HG02970 (cell line): ENCODE measurements at regions not wholly inside any gene's neighbourhood (a gene's known extent, or its start where the extent isn't known, plus 50 kb on each side); places are given as distances from the start of the nearest gene placed in this dataset.
"Not testable (repeated sequence)": the region's sequence is repeated elsewhere in the genome, so short reads cannot be mapped to it uniquely, and the experiment has no call there.

Experiments
- ATAC-seq: cut with Tn5 transposase; IDR thresholded peaks from one replicate; pipeline ENCODE4 v1.9.1; 2021; ENCODE audit warnings: mild to moderate bottlenecking, moderate library complexity, moderate number of reproducible peaks; ENCODE audit not compliant: unreplicated experiment, low FRiP score

DNA sequence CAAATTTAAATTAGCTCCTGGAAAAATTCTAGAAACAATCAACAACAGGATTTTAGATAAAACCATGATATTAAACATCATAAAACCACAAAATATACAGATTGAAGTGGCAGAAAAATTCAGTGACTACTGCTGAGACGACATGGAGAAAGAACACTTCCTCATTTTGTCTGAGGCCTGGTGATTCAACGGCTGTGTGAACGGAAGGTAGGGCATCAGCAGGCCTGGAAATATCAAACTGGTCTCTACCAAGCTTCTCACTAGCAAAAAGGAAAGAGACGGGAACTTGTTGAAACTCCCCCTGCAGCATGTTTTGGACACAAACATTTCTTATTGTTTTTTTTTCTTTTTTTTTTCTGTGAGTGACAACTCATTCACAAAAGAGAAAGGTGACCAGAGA, 58.0 kb upstream of the AHI1 start:
- ATAC-seq: no peak

DNA sequence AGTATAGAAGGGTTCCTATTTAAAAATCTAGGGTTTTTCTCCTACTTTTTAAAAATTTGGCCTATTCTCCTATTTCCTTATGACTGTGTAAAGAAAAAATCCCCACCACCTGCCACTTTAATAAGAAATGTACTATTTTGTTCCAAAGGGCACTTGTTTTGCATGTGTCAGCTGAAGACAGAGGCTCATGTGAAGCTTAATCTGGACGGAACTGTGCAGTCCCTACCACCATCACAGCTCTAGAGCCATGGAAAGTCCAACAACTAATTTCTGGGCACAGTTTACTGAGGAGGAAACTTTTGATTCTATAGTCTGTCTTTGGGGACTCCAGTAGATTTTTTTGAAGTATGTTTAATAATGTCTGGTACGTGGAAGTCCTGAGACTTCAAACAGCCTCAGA, 60.0 kb upstream of the AHI1 start:
- no peak for ATAC-seq

DNA sequence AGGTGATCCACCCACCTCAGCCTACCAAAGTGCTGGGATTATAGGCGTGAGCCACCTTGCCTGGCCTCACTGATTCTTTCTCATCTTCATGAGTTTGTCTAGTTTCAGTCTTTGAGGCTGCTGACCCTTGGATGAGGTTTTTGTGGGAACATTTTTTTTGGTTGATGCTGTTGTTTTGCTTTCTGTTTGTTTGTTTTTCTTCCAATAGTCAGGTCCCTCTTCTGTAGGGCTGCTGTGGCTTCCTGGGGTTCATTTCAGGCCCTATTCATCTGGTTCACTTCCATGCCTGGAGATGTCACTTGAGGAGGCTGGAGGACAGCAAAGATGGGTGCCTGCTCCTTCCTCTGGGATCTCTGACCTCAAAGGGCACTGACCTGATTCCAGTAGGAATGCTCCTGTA, 68.1 kb upstream of the AHI1 start:
- not testable (repeated sequence) for ATAC-seq

DNA sequence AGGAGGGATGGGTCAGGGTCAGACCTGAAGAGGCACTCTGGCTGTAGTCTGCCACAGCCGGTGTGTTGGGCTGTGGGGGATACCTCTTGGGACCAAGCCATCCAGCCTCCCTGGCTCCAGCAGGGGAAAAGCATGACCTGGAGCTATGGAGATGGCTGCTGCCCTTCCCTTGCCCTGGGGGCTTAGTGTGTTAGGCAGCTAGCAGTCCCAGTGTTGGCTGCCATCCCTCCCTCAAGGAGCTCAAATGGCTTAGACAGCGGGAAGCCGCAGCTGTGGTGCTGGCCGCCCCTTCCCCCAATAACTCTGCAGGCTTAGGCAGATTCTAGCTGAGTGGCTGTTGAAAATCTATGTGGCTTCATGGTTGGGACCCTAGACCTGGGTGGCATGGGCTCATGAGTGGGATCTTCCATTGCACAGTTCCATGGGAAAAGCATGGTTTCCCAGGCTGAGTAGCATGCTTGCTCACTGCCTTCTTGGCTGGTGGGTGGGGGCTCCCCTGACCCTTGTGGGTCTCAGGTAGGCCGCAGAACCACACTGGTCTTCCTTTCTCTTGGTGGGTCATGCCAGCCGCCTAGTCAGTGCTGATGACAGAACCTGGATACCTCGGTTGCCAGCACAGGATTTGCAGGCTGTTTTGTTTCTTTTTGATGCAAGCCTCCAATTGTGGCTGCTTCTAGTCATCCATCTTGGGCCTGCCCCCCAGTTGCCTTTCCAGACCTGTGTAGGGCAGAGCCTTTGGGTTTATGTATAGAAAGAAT, 69.0 kb upstream of the AHI1 start:
- no peak for ATAC-seq

DNA sequence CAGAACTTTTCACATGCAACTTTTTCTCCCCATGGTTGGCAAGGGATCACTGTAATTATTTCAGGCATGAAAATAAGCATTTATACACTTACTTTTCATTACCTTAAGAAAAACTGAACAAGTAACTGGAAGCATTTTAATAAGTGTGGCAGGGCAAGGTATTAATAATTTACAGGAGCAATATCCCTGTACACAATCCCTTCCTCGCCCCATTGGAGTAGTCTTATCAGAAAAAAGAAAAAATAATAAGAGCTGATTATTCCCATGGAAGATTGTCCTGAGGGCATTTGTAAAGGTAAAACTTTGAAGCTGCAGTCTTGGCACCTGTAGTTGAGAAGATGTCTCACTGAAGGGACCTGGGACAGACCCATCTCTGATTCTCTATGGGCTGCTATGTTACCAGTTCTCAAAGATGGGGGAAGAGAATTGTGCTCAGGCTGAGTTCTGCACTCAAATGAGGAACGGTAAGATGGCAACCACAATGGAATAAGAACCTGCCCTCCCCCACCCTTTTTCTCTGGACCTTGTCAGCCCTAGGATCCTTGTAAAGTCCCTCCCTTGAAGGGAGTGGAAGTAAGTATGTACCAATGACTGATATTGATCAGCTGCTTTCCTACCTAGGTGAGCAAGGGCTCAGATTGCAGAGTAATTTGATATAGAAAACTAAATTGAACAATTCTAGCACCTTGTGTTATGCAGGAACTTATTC, 70.0 kb upstream of the AHI1 start:
- no peak for ATAC-seq

DNA sequence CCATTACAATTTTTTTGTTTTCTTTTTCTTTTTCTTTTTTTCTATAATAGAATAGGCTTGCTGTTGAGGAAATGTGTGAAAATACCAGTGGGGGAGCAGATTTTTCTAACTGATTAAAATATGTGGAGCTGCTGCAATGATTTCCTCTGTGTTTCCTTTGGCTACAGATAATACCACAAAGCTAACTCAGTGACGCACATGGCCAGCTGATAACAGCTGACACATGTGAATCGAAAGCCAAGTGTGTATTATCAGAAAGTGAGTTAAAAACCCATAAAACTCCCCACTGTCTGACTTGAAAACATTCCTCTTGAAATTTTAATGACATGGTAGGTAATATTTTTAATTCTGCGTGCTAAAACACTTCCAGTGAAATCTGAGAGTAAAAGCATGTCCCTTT, 70.8 kb upstream of the AHI1 start:
- ATAC-seq: no peak

DNA sequence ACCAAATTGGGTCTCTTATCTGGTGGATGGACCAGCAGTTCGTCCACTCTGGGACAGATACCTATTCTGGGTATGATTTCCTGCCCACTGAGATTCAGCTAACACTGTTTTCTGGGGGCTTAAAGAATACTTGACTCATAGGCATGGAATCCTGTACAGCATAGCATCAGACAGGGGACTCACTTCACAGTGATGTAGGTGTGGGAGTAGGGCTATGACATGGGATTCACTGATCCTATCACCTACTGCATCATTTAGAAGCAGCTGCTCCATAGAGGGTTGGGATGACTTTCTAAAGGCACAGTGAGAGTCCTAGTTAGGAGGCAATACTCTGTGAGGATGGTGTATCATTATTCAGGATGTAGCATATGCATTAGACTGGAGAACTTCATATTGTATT, 74.5 kb upstream of the AHI1 start:
- ATAC-seq: no peak

DNA sequence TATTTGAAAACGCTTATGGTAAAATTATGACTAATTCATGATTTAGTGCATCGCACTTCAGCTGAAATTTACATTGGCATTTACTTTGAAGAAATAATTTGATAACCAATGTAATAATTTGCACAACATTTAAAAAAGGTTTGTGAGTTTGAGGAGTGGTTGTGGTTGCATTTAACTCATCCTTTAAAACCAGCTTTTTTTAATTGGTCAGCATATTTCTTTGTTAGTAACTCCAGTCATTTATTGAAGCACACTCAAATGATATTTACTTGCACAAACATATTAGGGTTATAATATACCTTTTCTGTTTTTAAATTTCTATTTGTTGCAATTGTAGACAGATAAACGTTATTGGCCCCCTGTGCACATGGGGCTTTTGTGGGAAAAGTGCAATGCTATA, 78.1 kb upstream of the AHI1 start:
- no peak for ATAC-seq

DNA sequence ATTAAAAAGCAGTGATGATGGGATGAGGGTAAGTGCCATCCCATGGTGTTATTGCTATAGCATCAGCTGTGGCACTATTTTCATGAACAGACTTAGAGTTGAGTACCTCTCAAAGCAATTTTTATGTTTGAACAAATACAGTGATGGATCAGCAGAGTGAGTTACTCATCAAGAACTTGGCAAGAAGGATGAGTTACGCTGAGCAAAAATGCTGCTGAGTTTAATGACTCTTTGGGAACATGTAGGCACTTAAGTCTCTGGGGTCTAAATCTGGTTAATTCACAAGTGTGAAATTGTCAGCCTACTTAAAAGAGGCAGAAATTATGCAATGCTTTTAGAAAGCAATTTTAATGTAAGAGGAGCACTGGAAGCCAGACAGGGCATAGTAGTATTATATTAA, 78.5 kb upstream of the AHI1 start:
- ATAC-seq: no peak

DNA sequence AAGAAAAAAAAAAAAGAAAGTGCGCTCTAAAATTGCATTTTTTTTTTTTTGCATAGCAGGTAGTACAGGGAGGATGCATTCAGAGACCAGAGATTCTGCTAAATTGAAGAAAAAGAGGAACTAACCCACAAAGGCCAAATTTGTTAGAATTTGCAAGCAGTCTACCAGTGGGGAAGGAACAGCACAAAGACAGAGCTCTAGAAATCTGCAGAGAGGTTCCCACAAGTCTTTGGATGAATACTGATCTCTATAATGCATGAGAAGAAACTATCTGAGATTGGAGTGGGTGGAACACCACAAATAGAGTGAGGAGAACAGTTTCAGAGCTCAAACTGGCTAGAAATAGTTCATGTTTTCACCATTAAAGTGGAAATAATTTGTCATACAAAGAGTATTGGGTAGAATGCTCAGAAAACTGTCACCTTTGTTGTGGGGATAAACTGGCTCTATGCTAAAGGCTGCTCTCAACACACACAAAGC, 79.6 kb upstream of the AHI1 start:
- ATAC-seq: no peak

DNA sequence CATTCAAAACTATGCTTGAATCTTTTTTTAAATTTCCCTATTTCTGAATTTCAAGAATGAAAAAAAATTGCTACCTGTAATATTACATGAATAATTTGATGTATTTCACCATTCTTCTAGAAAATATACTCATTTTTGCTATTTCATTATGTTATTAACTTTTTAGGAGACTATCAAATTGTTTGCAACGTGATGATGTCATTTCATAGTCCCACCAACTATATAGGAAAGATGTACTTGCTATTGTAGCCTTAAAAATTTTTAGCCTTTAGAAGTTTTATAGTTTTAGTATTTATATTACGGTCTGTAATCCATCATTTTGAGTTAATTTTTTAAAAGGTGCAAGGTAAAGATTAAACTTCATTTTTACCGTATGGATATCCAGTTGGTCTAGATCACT, 81.4 kb upstream of the AHI1 start:
- ATAC-seq: no peak

DNA sequence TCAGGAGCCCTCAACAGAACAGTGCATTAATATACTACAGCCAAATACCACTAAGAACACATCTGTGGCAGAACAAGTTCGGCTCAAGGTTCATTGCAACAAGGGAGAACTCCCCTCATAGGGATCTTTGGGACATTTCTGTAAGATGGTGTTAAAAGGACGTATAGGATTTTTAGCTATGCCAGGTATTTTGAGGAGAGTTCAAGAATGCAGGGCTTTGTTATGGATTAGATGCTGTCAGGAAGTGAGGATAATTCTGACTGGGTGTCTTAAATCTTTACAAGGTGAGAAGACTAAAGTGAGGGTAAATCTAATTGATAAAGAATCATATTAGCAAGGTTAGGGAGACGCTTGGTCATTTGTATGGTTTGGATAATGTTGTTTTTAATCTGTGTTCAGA, 83.7 kb upstream of the AHI1 start:
- ATAC-seq: no peak

DNA sequence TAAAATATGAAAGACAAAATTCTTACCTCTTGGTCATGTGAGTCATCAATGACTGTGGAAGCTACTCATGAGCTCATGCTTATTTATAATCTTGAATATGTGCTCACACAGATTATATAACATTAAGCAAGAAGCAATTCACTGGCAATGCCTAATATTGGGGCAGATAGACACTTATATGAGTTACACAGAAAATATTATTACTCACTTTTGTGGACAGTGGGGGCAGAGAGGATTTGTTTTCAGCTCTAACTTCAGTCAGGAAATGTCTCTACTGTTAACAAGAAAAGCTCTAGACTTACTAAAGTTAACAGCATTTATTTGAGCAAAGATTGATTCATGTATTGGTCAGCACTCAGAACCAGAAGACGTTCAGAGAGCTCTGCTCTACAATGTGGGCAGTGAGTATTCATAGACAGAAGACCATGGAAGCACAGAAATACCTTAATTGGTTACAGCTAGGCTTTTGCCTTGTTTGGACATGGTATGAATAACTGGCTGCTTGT, 85.8 kb upstream of the AHI1 start:
- ATAC-seq: no peak

DNA sequence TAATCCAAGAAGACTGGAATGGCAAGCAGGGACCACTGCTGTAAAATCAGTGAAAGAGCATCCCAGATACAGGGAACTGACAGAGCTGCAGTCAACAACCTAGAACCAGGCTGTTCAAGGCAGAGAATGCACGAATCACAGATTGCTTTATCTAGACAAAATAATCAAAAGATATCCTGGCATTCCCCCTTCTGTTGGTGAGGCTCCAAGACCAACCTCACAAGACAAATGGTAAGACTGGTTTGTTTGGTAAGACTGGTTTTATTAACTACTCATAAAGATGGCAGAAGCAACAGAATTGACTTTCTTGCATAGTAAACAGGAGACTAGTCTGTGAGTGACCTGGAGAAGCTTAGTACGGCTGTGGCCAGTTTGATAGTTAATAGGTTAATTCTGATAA, 88.8 kb upstream of the AHI1 start:
- no peak for ATAC-seq

DNA sequence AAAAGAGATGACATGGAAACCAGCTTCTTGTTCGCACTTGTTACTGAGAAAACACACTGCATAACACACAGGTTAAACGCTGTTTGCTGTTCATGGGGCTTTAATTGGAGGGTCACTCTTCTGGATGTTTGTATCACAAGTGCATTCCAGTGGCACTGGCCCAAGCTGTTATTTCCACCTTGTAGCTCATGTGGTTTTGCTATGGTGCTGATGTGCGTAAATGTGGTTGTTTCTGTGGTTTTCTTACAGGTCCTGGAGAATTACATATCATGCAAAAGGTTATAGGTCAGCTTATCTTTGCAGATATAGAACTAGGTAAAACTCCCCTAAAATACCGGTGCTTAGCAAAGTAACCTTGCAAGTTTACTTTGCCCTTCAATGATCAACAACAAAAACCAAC, 89.3 kb upstream of the AHI1 start:
- ATAC-seq: no peak

DNA sequence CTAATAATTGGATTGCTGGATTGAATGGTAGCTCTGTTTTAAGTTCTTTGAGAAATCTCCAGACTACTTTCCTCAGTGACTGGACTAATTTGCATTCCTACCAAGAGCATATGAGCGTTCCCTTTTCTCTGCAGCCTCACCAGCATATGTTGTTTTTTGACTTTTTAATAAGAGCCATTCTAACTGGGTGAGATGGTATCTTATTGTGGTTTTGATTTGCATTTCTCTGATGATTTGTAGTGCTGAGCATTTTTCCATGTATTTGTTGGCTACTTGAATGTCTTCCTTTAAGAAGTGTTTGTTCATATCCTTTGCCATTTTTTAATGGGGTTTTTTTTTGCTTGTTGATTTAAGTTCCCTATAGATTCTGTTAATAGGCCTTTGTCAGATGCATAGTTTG, 94.7 kb upstream of the AHI1 start:
- no peak for ATAC-seq

DNA sequence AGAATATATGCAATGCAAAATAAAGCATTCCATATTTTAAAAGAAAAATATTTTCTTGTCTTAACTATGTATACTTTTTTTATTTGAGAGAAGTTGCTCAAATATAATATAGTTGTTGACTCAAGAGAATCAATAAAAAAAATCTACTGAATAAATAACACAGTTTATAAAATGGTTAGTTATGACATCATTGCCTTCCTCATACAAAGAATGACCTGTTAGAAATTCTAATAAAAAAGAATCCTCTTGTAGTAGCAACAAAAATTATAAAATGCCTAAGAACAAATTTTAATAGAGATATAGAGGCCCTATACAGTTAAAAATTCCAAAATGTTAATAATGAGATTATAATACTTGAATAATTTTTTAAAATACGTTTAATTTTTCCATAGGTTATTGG, 96.5 kb upstream of the AHI1 start:
- no peak for ATAC-seq

DNA sequence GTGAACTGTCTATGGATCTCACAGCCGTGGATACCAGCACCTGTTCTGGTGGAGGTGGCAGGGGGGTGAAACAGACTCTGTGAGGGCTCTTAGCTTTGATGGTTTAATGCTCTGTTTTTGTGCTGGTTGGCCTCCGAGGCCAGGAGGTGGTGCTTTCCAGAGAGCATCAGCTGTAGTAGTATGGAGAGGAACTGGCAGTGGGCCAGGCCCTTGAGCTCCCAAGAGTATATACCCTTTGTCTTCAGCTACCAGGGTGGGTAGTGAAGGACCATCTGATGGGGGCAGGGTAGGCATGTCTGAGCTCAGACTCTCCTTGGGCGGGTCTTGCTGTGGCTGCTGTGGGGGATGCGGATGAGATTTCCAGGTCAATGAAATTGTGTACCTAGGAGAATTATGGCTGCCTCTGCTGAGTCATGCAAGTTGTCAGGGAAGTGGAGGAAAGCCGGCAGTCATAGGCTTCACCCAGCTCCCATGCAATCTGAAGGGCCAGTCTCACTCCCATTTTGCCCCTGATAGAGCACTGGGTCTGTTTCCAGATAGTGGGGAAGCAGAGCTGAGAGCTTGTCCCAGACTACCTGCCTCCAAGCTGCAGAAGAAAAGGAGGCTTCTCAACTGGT, 102.7 kb upstream of the AHI1 start:
- no peak for ATAC-seq

DNA sequence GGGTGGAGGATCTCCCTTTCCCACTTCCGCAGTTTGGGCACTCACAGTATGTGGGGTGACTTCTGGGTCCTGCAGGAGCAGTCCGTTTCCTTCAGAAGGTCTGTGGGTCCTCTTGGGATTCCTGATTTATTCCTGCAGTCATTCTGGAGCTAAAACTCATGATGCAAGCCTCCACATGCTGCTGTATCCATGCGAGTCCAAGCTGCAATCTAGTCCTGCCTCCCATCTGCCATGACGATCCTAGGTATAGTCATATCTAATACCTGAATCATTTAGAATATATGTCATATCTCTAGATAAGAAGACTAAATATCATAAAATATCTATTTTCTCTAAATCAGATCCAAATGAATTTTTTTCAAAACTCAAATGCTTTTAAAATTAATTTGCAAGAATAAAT, 103.4 kb upstream of the AHI1 start:
- no peak for ATAC-seq

DNA sequence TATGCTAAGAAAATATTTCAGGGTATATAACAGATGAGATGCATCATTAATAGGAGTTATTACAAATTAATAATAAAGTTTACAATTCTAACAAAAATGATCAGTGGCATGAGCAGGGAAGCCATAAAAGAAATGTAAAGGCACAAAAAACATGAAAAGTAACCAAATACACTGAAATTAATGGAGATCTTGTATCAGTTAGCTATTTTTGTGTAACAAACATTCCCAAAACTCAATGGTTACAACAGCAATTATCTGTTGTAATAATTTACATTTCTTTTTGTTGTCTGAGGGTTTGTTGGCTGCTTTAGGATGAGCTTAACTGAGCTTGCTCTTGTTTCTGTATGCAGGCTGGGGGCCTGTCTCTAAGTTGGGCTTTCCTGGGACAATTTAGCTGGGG, 104.3 kb upstream of the AHI1 start:
- ATAC-seq: no peak

DNA sequence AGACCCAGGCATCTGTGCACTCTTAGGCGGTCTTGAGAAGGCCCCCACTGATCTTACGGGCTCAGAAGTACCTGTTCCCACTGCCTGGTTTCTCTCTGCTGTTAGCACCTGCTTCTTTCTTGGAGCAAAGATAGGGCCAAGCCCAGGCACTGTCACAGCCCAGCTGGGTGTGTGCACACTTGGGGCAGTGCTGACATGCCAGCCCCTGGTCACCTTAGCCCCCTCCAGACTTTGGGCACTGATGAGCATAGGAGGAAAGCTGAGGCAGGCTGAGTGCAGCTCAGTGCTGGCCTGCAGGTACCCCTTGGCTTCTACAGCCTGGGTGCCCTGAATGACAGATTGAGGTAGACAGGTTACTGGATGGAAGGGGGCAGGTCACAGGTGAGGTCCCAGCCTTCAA, 105.7 kb upstream of the AHI1 start:
- no peak for ATAC-seq
